Liver (tissue), 8 donors: ENCODE measurements at regions not wholly inside any gene's neighbourhood (a gene's known extent, or its start where the extent isn't known, plus 50 kb on each side); places are given as distances from the start of the nearest gene placed in this dataset.

ENCODE experiments used
- DNase-seq: peaks from one replicate; pipeline ENCODE4 v3.0.0-alpha.2; 2017; ENCODE audit warnings: low spot score
- H3K27ac ChIP-seq, 2 donors: one replicate each; pipeline ENCODE4 v1.7.0; 2013; ENCODE audit warnings: inconsistent platforms in 2 of 2, low read length in 2 of 2, control low read depth in 1 of 2, low read depth in 1 of 2, mild to moderate bottlenecking in 1 of 2
- H3K27me3 ChIP-seq, 4 donors: one replicate each; pipeline versions ENCODE4 v1.6.1 to v1.7.0; 2013; ENCODE audit warnings: low read length in 3 of 4, inconsistent platforms in 1 of 4, mild to moderate bottlenecking in 1 of 4, moderate library complexity in 1 of 4; ENCODE audit not compliant: control insufficient read depth in 4 of 4, insufficient read depth in 4 of 4
- H3K36me3 ChIP-seq, 4 donors: one replicate each; pipeline versions ENCODE4 v1.6.1 to v1.7.0; 2013; ENCODE audit warnings: low read length in 3 of 4, mild to moderate bottlenecking in 3 of 4, low read depth in 1 of 4, moderate library complexity in 1 of 4; ENCODE audit not compliant: control insufficient read depth in 4 of 4, insufficient read depth in 3 of 4
- H3K4me1 ChIP-seq, 4 donors: one replicate each; pipeline versions ENCODE4 v1.6.1 to v1.7.0; 2013; ENCODE audit warnings: low read length in 3 of 4, mild to moderate bottlenecking in 3 of 4, moderate library complexity in 1 of 4; ENCODE audit not compliant: control insufficient read depth in 4 of 4, insufficient read depth in 4 of 4
- H3K4me3 ChIP-seq, 3 donors: one replicate each; pipeline versions ENCODE4 v1.6.1 to v1.7.0; 2013; ENCODE audit warnings: low read length in 3 of 3, control low read depth in 1 of 3, low read depth in 1 of 3, mild to moderate bottlenecking in 1 of 3
- H3K9ac ChIP-seq, 2 donors: one replicate each; pipeline ENCODE4 v1.7.0; 2013; ENCODE audit warnings: low read length in 2 of 2, mild to moderate bottlenecking in 2 of 2, moderate library complexity in 2 of 2, control low read depth in 1 of 2, low read depth in 1 of 2
- H3K9me3 ChIP-seq, 4 donors: one replicate each; pipeline versions ENCODE4 v1.6.1 to v1.7.0; 2013; ENCODE audit warnings: low read length in 3 of 4; ENCODE audit not compliant: control insufficient read depth in 4 of 4
- ATF3 ChIP-seq: IDR thresholded peaks from 2 replicates; pipeline ENCODE4 v1.6.1; 2016; ENCODE audit warnings: antibody characterized with exemption
- CTCF ChIP-seq: fragments of 150-350 bp; IDR thresholded peaks from 2 replicates; pipeline ENCODE4 v1.5.1; 2017; ENCODE audit warnings: improper control_type of control experiment, low read depth, low read length; ENCODE audit not compliant: missing input control
- FOXA1 ChIP-seq: IDR thresholded peaks from 2 replicates; pipeline ENCODE4 v1.6.1; 2016; ENCODE audit warnings: antibody characterized with exemption
- GABPA ChIP-seq, 2 donors: IDR thresholded peaks in 1 of 2; conservative IDR thresholded peaks in 1 of 2; 2 replicates each; pipeline ENCODE4 v1.6.1; 2016; ENCODE audit warnings: antibody characterized with exemption in 2 of 2, mild to moderate bottlenecking in 1 of 2, moderate library complexity in 1 of 2
- HNF4A ChIP-seq, 2 donors: conservative IDR thresholded peaks; 2 replicates each; pipeline ENCODE4 v1.6.1; 2016; ENCODE audit warnings: antibody characterized with exemption in 2 of 2, mild to moderate bottlenecking in 2 of 2
- HNF4G ChIP-seq: IDR thresholded peaks from 2 replicates; pipeline ENCODE4 v1.6.1; 2016; ENCODE audit warnings: antibody characterized with exemption
- JUND ChIP-seq, 2 donors: IDR thresholded peaks; 2 replicates each; pipeline ENCODE4 v1.6.1; 2016; ENCODE audit warnings: antibody characterized with exemption in 2 of 2
- MAX ChIP-seq: IDR thresholded peaks from 2 replicates; pipeline ENCODE4 v1.6.1; 2016; ENCODE audit warnings: antibody characterized with exemption
- NR2F2 ChIP-seq: IDR thresholded peaks from 2 replicates; pipeline ENCODE4 v1.6.1; 2016; ENCODE audit warnings: antibody characterized with exemption
- RAD21 ChIP-seq, 2 donors: IDR thresholded peaks; 2 replicates each; pipeline ENCODE4 v1.6.1; 2016; ENCODE audit warnings: antibody characterized with exemption in 2 of 2, mild to moderate bottlenecking in 2 of 2
- REST ChIP-seq: IDR thresholded peaks from 2 replicates; pipeline ENCODE4 v1.6.1; 2016; ENCODE audit warnings: antibody characterized with exemption, mild to moderate bottlenecking
- RXRA ChIP-seq, 2 donors: IDR thresholded peaks; 2 replicates each; pipeline ENCODE4 v1.6.1; 2017 to 2018; ENCODE audit warnings: antibody characterized with exemption in 2 of 2, mild to moderate bottlenecking in 1 of 2
- SP1 ChIP-seq: IDR thresholded peaks from 2 replicates; pipeline ENCODE4 v1.6.1; 2018; ENCODE audit warnings: antibody characterized with exemption, mild to moderate bottlenecking
- TAF1 ChIP-seq: conservative IDR thresholded peaks from 2 replicates; pipeline ENCODE4 v1.6.1; 2016; ENCODE audit warnings: antibody characterized with exemption, mild to moderate bottlenecking
- YY1 ChIP-seq: IDR thresholded peaks from 2 replicates; pipeline ENCODE4 v1.6.1; 2016; ENCODE audit warnings: antibody characterized with exemption, mild to moderate bottlenecking
- ZBTB33 ChIP-seq: IDR thresholded peaks from 2 replicates; pipeline ENCODE4 v1.6.1; 2016; ENCODE audit warnings: antibody characterized with exemption
- WGBS: extraction: QIAGEN DNeasy Blood & Tissue Kit; methylation state at CpG from one replicate; pipeline ENCODE4 v1.1.7; 2013; 5-methylcytosine and 5-hydroxymethylcytosine counted together
- donor health status: healthy.
- donor health status: healthy.
- donor health status: healthy.
- donor health status: healthy.
- donor health status: healthy.

GRCh38 chr5:72747826-72748225 lies 68.6 kb upstream of the TNPO1 start:
- Histone ChIP-seq H3K9me3 (no peaks in the 10 kb centered on the region), H3K27me3 (no peaks in the 10 kb centered on the region), H3K36me3 (no peaks in the 10 kb centered on the region), H3K27ac (no peak overlapping the region), H3K4me1 (no peaks in the 10 kb centered on the region), H3K4me3 (no peak overlapping the region), H3K9ac (no peak overlapping the region)
- 86% methylated on average over 1 of the region's 1 CpG for WGBS
- no peak for TF ChIP-seq RAD21 (IDR thresholded peaks at IDR 0.05)
- no peak for TF ChIP-seq RXRA (IDR thresholded peaks at IDR 0.05)
- no peak for TF ChIP-seq CTCF
- no peak for TF ChIP-seq ATF3
- no peak for TF ChIP-seq TAF1
- TF ChIP-seq MAX, result no peak
- no peak for TF ChIP-seq FOXA1
- TF ChIP-seq HNF4A (conservative IDR thresholded peaks at IDR 0.05), result no peak
- no peak for TF ChIP-seq HNF4G
- no peak for TF ChIP-seq JUND (IDR thresholded peaks at IDR 0.05)
- no peak for TF ChIP-seq REST
- no peak for TF ChIP-seq SP1
- DNase-seq, result no peak

- DNase-seq, result no peak
These were observed 69.7 kb upstream of the TNPO1 start for GRCh38 chr5:72746736-72747135.

More at GRCh38 chr5:72746736-72747135, 69.7 kb upstream of the TNPO1 start:
- H3K27ac ChIP-seq, result no peak overlapping the region
- H3K4me1 ChIP-seq, result no peaks in the 10 kb centered on the region
- H3K36me3 ChIP-seq, result no peaks in the 10 kb centered on the region
- H3K9me3 ChIP-seq, result no peaks in the 10 kb centered on the region
- H3K4me3 ChIP-seq, result no peak overlapping the region
- 94% methylated on average over 5 of the region's 5 CpGs for WGBS
- TF ChIP-seq SP1 (no peak), CTCF (no peak), HNF4A (conservative IDR thresholded peaks at IDR 0.05) (no peak), YY1 (no peak), ATF3 (no peak), NR2F2 (no peak), RXRA (IDR thresholded peaks at IDR 0.05) (no peak), MAX (no peak), TAF1 (no peak), ZBTB33 (no peak), GABPA (IDR thresholded peaks at IDR 0.05 in 1 of 2, conservative IDR thresholded peaks at IDR 0.05 in 1 of 2) (no peak)
- H3K9ac ChIP-seq, result no peak overlapping the region
- H3K27me3 ChIP-seq, result no peaks in the 10 kb centered on the region
